ENCODE measurements at regions not wholly inside any gene's neighbourhood (a gene's known extent, or its start where the extent isn't known, plus 50 kb on each side); places are given as distances from the start of the nearest gene placed in this dataset.
"Not testable (repeated sequence)": the region's sequence is repeated elsewhere in the genome, so short reads cannot be mapped to it uniquely, and the experiment has no call there.

GRCh38 chr19:30066781-30067759, 125.0 kb downstream of the URI1 start:
- DNase-seq, result no peak

GRCh38 chr19:30067956-30068506, 126.0 kb downstream of the URI1 start:
- DNase-seq, result not testable (repeated sequence)

- no peak for DNase-seq
Observed at GRCh38 chr19:30068528-30069395, 126.7 kb downstream of the URI1 start.

GRCh38 chr19:30069535-30070197, 127.6 kb downstream of the URI1 start:
- DNase-seq, result no peak

- DNase-seq, result no peak
Observed at GRCh38 chr19:30070198-30070967, 128.3 kb downstream of the URI1 start.

GRCh38 chr19:30070968-30071632, 129.1 kb downstream of the URI1 start:
- DNase-seq, result no peak

GRCh38 chr19:30071871-30072270, 129.8 kb downstream of the URI1 start:
- DNase-seq, result no peak

- DNase-seq, result no peak
Observed at GRCh38 chr19:30073152-30074000, 131.3 kb downstream of the URI1 start.

- no peak for DNase-seq
Observed at GRCh38 chr19:30074096-30074495, 132.1 kb downstream of the URI1 start.

- no peak for DNase-seq
Observed at GRCh38 chr19:30074741-30075715, 133.0 kb downstream of the URI1 start.

- no peak for DNase-seq
Observed at GRCh38 chr19:30076101-30076551, 134.1 kb downstream of the URI1 start.

GRCh38 chr19:30076751-30077670, 135.0 kb downstream of the URI1 start:
- no peak for DNase-seq

GRCh38 chr19:30077851-30078355, 135.9 kb downstream of the URI1 start:
- no peak for DNase-seq

GRCh38 chr19:30078381-30078910, 136.4 kb downstream of the URI1 start:
- DNase-seq, result no peak

- no peak for DNase-seq
Observed at GRCh38 chr19:30079200-30079599, 137.2 kb downstream of the URI1 start.

- DNase-seq, result no peak
Observed at GRCh38 chr19:30082168-30082567, 140.1 kb downstream of the URI1 start.

GRCh38 chr19:30082611-30083010, 140.6 kb downstream of the URI1 start:
- no peak for DNase-seq

Data from hematopoietic multipotent progenitor cell treated with erythropoietin and hydrocortisone succinate and interleukin-3 and kit ligand, for 8 days (in vitro differentiated cells).